Neural cell (in vitro differentiated cells): ENCODE measurements at regions not wholly inside any gene's neighbourhood (a gene's known extent, or its start where the extent isn't known, plus 50 kb on each side); places are given as distances from the start of the nearest gene placed in this dataset.

Source experiments
- H2AFZ ChIP-seq: fragments of 200-600, 300-800 bp; sonication (generic), shearing (Covaris generic); 2 replicates; pipeline ENCODE4 v1.6.0; 2014; ENCODE audit warnings: low read depth, mild to moderate bottlenecking, antibody characterized with exemption, low read length, moderate library complexity
- H3F3A ChIP-seq: fragments of 200-600 bp; shearing (Covaris generic); 2 replicates; pipeline ENCODE4 v1.6.1; 2016; ENCODE audit warnings: mild to moderate bottlenecking, moderate library complexity, mixed read lengths, antibody characterized with exemption, low read length; ENCODE audit not compliant: insufficient read depth, poor library complexity, severe bottlenecking
- H3K27ac ChIP-seq: fragments of 200-600, 300-800 bp; sonication (generic), shearing (Covaris generic); 2 replicates; pipeline ENCODE4 v1.5.1; 2014; ENCODE audit warnings: mild to moderate bottlenecking, low read length, moderate library complexity
- H3K27me3 ChIP-seq: fragments of 300-800, 200-600 bp; sonication (generic), shearing (Covaris generic); 2 replicates; pipeline ENCODE4 v1.6.0; 2014; ENCODE audit warnings: mild to moderate bottlenecking, low read depth, low read length, moderate library complexity; ENCODE audit not compliant: insufficient read depth
- H3K36me3 ChIP-seq: fragments of 300-800, 200-600 bp; sonication (generic), shearing (Covaris generic); 2 replicates; pipeline ENCODE4 v1.5.1; 2014; ENCODE audit warnings: mild to moderate bottlenecking, antibody characterized with exemption, low read length, moderate library complexity; ENCODE audit not compliant: insufficient read depth
- H3K4me2 ChIP-seq: fragments of 300-800, 200-600 bp; sonication (generic), shearing (Covaris generic); 2 replicates; pipeline ENCODE4 v1.6.0; 2014; ENCODE audit warnings: mild to moderate bottlenecking, low read length
- H3K4me3 ChIP-seq: fragments of 300-800, 200-600 bp; sonication (generic), shearing (Covaris generic); 2 replicates; pipeline ENCODE4 v1.5.1; 2014; ENCODE audit warnings: mild to moderate bottlenecking, low read length, moderate library complexity
- H3K79me2 ChIP-seq: fragments of 200-600 bp; shearing (Covaris generic); replicated peaks from 2 replicates; pipeline ENCODE4 v1.6.0; 2014; ENCODE audit warnings: mild to moderate bottlenecking, low read length, moderate library complexity; ENCODE audit not compliant: insufficient read depth
- H3K9ac ChIP-seq: fragments of 300-800, 200-600 bp; sonication (generic), shearing (Covaris generic); 2 replicates; pipeline ENCODE4 v1.6.1; 2016; ENCODE audit warnings: mild to moderate bottlenecking, low read length, mixed read lengths
- H3K9me2 ChIP-seq: fragments of 200-600 bp; shearing (Covaris generic); 2 replicates; pipeline ENCODE4 v1.6.1; 2016; ENCODE audit warnings: mild to moderate bottlenecking, low read length, mixed read lengths; ENCODE audit not compliant: insufficient read depth
- H3K9me3 ChIP-seq: fragments of 200-600, 300-800 bp; sonication (generic), shearing (Covaris generic); 2 replicates; pipeline ENCODE4 v1.6.1; 2016; ENCODE audit warnings: mild to moderate bottlenecking, mixed run types, low read length, moderate library complexity, mixed read lengths
- H4K20me1 ChIP-seq: fragments of 200-600 bp; shearing (Covaris generic); 2 replicates; pipeline ENCODE4 v1.6.1; 2016; ENCODE audit warnings: mild to moderate bottlenecking, mixed run types; ENCODE audit not compliant: insufficient read depth
- CTCF ChIP-seq: fragments of 450-650 bp; IDR thresholded peaks from 2 replicates; pipeline ENCODE4 v1.5.1; 2014; ENCODE audit warnings: antibody characterized with exemption, mild to moderate bottlenecking, moderate library complexity; ENCODE audit not compliant: poor library complexity, severe bottlenecking
- EP300 ChIP-seq: fragments of 450-650 bp; conservative IDR thresholded peaks from 2 replicates; pipeline ENCODE4 v1.6.1; 2014; ENCODE audit warnings: antibody characterized with exemption, mild to moderate bottlenecking, moderate library complexity; ENCODE audit not compliant: poor library complexity, severe bottlenecking
- EZH2 ChIP-seq: fragments of 200-600, 300-800 bp; shearing (Covaris generic), sonication (generic); IDR thresholded peaks from 2 replicates; pipeline ENCODE4 v1.6.1; 2014; ENCODE audit warnings: antibody characterized with exemption, low read length, borderline replicate concordance, mild to moderate bottlenecking; ENCODE audit not compliant: insufficient read depth, poor library complexity, severe bottlenecking
- MXI1 ChIP-seq: fragments of 450-650 bp; conservative IDR thresholded peaks from 2 replicates; pipeline ENCODE4 v1.6.1; 2014; ENCODE audit warnings: antibody characterized with exemption, mild to moderate bottlenecking; ENCODE audit not compliant: poor library complexity, severe bottlenecking
- POLR2AphosphoS5 ChIP-seq: IDR thresholded peaks from 2 replicates; pipeline ENCODE4 v1.6.1; 2012
- RAD21 ChIP-seq: fragments of 450-650 bp; conservative IDR thresholded peaks from 2 replicates; pipeline ENCODE4 v1.6.1; 2014; ENCODE audit warnings: antibody characterized with exemption, mild to moderate bottlenecking, moderate library complexity
- SMC3 ChIP-seq: fragments of 450-650 bp; conservative IDR thresholded peaks from 2 replicates; pipeline ENCODE4 v1.6.1; 2014; ENCODE audit warnings: antibody characterized with exemption, mild to moderate bottlenecking, moderate library complexity; ENCODE audit not compliant: poor library complexity
- TAF1 ChIP-seq: IDR thresholded peaks from 2 replicates; pipeline ENCODE4 v1.6.1; 2012; ENCODE audit warnings: low read depth
- TF ChIP-seq, protein P1 (sequence below): IDR thresholded peaks from 2 replicates; pipeline ENCODE4 v1.6.1; 2012; ENCODE audit warnings: borderline replicate concordance

DNA sequence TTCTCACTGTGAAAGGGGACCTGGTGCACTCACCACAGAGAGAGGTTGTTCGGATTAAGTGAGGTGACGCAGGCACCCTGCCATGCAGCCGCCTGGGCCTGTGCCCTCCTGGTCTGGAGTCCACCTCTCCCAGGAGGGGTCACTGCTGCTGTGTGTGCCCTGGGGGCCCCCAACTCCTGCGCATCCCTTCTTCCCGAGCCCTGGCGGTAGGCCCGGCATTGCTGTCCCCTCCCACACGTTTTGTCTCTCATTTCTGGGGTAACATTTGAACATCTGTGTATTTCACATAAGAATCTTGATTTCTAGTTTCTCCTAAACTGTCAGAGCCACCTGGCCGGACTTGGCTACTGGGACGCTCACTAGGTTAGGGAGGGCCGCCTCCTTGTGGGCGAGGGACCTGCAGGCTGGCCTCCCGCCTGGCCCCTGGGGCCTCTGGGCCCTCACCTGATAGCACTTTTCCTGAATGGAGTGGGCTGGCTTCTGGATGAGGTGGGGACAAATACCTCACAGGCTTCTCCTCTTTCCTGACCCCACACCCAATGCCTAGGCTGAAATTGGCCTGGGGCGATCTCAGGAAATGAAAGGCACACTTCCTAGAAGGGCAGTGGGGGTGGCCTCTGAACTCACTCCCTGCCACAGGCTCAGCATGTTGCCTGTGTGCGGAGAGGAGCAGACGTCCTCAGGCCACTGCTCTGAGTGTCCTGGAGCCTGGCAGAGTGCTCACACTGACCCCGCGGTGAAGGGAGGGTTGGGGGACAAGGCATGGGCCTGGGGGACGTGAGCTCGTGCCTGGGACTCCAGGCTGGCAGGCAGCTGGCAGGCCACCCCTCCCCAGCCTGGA lies 104.2 kb upstream of the PRR23E start:
- Histone ChIP-seq H3K4me3 (no peak overlapping the region), H3K36me3 (no peaks in the 10 kb centered on the region)

DNA sequence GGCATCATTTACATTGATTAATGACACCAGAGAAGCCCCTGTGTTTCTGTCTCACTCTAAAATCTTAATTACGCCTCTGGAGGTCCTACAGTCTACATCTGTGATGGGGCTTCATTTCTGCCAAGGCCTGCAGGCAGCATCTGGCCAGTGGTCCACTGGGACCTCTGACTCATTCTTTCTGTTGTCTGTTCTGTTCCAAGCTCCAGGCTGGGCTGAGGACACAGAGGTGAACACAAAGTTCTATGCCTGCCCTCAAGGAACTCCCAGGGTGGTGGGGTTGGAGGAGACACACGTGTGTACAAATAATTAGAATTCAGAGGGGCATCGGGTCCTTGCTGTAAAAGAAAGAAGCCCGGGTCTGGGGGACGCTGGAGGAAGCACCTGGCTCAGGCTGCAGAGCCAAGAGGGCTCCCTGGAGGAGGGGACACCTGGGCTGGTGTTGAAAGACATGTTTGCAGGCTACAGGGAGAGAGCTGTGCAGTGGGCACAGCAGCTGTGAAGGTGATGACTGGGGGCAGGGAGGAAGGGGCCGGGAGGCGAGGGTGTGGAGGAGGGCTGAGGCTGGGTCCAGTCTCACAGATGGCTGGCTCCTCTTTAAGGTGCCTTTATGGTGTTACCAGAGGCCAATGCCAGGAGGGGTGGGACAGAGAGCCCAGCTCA lies 103.3 kb upstream of the PRR23E start:
- H4K20me1 ChIP-seq: no peaks in the 10 kb centered on the region
- H2AFZ ChIP-seq: no peak overlapping the region
- no peak overlapping the region for H3K9ac ChIP-seq
- no peak overlapping the region for H3K4me2 ChIP-seq
- H3K79me2 ChIP-seq: no peaks in the 10 kb centered on the region
- H3K9me3 ChIP-seq: no peaks in the 10 kb centered on the region
- H3K27ac ChIP-seq: no peak overlapping the region
- H3K4me3 ChIP-seq: no peak overlapping the region
- no peaks in the 10 kb centered on the region for H3K36me3 ChIP-seq
- no peaks in the 10 kb centered on the region for H3K9me2 ChIP-seq
- no peaks in the 10 kb centered on the region for H3F3A ChIP-seq
- no peaks in the 10 kb centered on the region for H3K27me3 ChIP-seq
- TF ChIP-seq, protein P1, sequence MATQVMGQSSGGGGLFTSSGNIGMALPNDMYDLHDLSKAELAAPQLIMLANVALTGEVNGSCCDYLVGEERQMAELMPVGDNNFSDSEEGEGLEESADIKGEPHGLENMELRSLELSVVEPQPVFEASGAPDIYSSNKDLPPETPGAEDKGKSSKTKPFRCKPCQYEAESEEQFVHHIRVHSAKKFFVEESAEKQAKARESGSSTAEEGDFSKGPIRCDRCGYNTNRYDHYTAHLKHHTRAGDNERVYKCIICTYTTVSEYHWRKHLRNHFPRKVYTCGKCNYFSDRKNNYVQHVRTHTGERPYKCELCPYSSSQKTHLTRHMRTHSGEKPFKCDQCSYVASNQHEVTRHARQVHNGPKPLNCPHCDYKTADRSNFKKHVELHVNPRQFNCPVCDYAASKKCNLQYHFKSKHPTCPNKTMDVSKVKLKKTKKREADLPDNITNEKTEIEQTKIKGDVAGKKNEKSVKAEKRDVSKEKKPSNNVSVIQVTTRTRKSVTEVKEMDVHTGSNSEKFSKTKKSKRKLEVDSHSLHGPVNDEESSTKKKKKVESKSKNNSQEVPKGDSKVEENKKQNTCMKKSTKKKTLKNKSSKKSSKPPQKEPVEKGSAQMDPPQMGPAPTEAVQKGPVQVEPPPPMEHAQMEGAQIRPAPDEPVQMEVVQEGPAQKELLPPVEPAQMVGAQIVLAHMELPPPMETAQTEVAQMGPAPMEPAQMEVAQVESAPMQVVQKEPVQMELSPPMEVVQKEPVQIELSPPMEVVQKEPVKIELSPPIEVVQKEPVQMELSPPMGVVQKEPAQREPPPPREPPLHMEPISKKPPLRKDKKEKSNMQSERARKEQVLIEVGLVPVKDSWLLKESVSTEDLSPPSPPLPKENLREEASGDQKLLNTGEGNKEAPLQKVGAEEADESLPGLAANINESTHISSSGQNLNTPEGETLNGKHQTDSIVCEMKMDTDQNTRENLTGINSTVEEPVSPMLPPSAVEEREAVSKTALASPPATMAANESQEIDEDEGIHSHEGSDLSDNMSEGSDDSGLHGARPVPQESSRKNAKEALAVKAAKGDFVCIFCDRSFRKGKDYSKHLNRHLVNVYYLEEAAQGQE: no peak
- no peak for TF ChIP-seq POLR2AphosphoS5
- TF ChIP-seq EZH2: no peak
- no peak for TF ChIP-seq SMC3
- no peak for TF ChIP-seq RAD21
- no peak for TF ChIP-seq TAF1

More for the DNA sequence above, 104.2 kb upstream of the PRR23E start:
- no peak overlapping the region for H3K27ac ChIP-seq
- no peaks in the 10 kb centered on the region for H3K79me2 ChIP-seq
- H3K4me2 ChIP-seq: no peak overlapping the region
- no peak overlapping the region for H2AFZ ChIP-seq
- no peaks in the 10 kb centered on the region for H3K9me3 ChIP-seq
- TF ChIP-seq, protein P1: no peak
- TF ChIP-seq RAD21 (no peak), MXI1 (no peak), CTCF (no peak), EP300 (no peak), POLR2AphosphoS5 (no peak), SMC3 (no peak), TAF1 (no peak), EZH2 (no peak)
- no peaks in the 10 kb centered on the region for H3F3A ChIP-seq
- H3K27me3 ChIP-seq: no peaks in the 10 kb centered on the region
- H4K20me1 ChIP-seq: no peaks in the 10 kb centered on the region
- no peak overlapping the region for H3K9ac ChIP-seq
- H3K9me2 ChIP-seq: no peaks in the 10 kb centered on the region
